ENCODE measurements at regions not wholly inside any gene's neighbourhood (a gene's known extent, or its start where the extent isn't known, plus 50 kb on each side); places are given as distances from the start of the nearest gene placed in this dataset.
"Not testable (repeated sequence)": the region's sequence is repeated elsewhere in the genome, so short reads cannot be mapped to it uniquely, and the experiment has no call there.

- Histone ChIP-seq H3K9ac (ENCODE audit: low read length) (no peak overlapping the region), H3K27ac (ENCODE audit: low read depth, low read length, poor library complexity, severe bottlenecking) (no peak overlapping the region)
Observed at GRCh38 chr15:67930720-67931119, 90.9 kb upstream of the RNU6-1 start.

DNA sequence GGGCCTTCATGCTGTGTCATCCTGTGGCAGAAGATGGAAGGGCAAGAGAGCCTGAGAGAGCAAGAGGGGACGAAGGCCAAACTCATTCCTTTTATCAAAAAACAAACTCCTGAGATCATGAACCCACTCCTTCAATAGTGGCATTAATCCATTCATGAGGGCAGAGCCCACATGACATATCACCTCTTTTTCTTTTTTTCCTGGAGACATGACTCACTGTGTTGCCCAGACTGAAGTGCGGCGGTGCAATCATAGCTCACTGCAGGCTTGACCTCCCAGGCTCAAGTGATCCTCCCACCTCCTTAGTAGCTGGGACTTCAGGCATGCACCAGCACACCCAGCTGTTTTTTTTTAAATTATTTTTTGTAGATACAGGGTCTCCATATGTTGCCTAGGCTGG is 92.0 kb upstream of the RNU6-1 start:
- Histone ChIP-seq H4K20me1 (ENCODE audit: insufficient read depth, low read length) (no peaks in the 10 kb centered on the region), H3K4me2 (ENCODE audit: low read length) (no peak overlapping the region), H3K27ac (ENCODE audit: low read depth, low read length, poor library complexity, severe bottlenecking) (no peak overlapping the region), H2AFZ (ENCODE audit: low read length) (no peak overlapping the region), H3K27me3 (ENCODE audit: insufficient read depth, low read length) (no peaks in the 10 kb centered on the region), H3K4me1 (ENCODE audit: insufficient read depth, low read length, severe bottlenecking) (no peaks in the 10 kb centered on the region), H3K9me2 (ENCODE audit: low read depth, low read length) (no peaks in the 10 kb centered on the region), H3F3A (ENCODE audit: insufficient read depth, low read length) (no peaks in the 10 kb centered on the region), H3K4me3 (ENCODE audit: low read depth, low read length, poor library complexity, severe bottlenecking) (no peak overlapping the region), H3K9me3 (ENCODE audit: low read length) (no peaks in the 10 kb centered on the region), H3K79me2 (ENCODE audit: insufficient read depth, low read length) (no peaks in the 10 kb centered on the region), H3K36me3 (ENCODE audit: insufficient read depth, low read length) (no peaks in the 10 kb centered on the region), H3K9ac (ENCODE audit: low read length) (no peak overlapping the region)
- no peak for TF ChIP-seq EZH2 (IDR thresholded peaks at IDR 0.05; ENCODE audit: borderline replicate concordance, low read length)
- TF ChIP-seq, protein P1, sequence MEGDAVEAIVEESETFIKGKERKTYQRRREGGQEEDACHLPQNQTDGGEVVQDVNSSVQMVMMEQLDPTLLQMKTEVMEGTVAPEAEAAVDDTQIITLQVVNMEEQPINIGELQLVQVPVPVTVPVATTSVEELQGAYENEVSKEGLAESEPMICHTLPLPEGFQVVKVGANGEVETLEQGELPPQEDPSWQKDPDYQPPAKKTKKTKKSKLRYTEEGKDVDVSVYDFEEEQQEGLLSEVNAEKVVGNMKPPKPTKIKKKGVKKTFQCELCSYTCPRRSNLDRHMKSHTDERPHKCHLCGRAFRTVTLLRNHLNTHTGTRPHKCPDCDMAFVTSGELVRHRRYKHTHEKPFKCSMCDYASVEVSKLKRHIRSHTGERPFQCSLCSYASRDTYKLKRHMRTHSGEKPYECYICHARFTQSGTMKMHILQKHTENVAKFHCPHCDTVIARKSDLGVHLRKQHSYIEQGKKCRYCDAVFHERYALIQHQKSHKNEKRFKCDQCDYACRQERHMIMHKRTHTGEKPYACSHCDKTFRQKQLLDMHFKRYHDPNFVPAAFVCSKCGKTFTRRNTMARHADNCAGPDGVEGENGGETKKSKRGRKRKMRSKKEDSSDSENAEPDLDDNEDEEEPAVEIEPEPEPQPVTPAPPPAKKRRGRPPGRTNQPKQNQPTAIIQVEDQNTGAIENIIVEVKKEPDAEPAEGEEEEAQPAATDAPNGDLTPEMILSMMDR (IDR thresholded peaks at IDR 0.05; ENCODE audit: low read length): no peak

More at GRCh38 chr15:67930720-67931119, 90.9 kb upstream of the RNU6-1 start:
- no peak overlapping the region for H3K4me3 ChIP-seq (ENCODE audit: low read depth, low read length, poor library complexity, severe bottlenecking)
- H3K27me3 ChIP-seq (ENCODE audit: insufficient read depth, low read length): no peaks in the 10 kb centered on the region
- H3F3A ChIP-seq (ENCODE audit: insufficient read depth, low read length): no peaks in the 10 kb centered on the region
- H3K9me2 ChIP-seq (ENCODE audit: low read depth, low read length): no peaks in the 10 kb centered on the region
- no peaks in the 10 kb centered on the region for H4K20me1 ChIP-seq (ENCODE audit: insufficient read depth, low read length)
- no peaks in the 10 kb centered on the region for H3K36me3 ChIP-seq (ENCODE audit: insufficient read depth, low read length)
- no peaks in the 10 kb centered on the region for H3K4me1 ChIP-seq (ENCODE audit: insufficient read depth, low read length, severe bottlenecking)
- TF ChIP-seq EZH2 (IDR thresholded peaks at IDR 0.05; ENCODE audit: borderline replicate concordance, low read length): no peak
- TF ChIP-seq, protein P1 (IDR thresholded peaks at IDR 0.05; ENCODE audit: low read length): no peak
- no peaks in the 10 kb centered on the region for H3K9me3 ChIP-seq (ENCODE audit: low read length)
- H2AFZ ChIP-seq (ENCODE audit: low read length): no peak overlapping the region
- H3K79me2 ChIP-seq (ENCODE audit: insufficient read depth, low read length): no peaks in the 10 kb centered on the region
- no peak overlapping the region for H3K4me2 ChIP-seq (ENCODE audit: low read length)

DNA sequence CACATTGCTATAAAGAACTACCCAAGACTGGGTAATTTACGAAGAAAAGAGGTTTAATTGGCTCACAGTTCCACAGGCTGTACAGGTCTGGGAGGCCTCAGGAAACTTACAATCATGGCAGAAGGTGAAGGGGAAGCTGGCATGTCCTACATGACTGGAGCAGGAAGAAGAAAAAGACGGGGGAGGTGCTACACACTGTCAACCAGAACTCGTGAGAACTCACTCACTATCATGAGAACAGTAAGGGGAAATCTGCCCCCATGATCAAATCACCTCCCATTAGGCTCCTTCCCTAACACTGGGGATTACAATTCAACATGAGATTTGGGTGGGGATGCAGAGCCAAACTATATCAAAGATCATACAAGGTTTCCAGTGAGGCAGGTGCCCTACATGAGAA is 94.3 kb upstream of the RNU6-1 start:
- not testable (repeated sequence) for H3K36me3 ChIP-seq (ENCODE audit: insufficient read depth, low read length); H2AFZ ChIP-seq (ENCODE audit: low read length); H3F3A ChIP-seq (ENCODE audit: insufficient read depth, low read length); H3K9ac ChIP-seq (ENCODE audit: low read length); H3K79me2 ChIP-seq (ENCODE audit: insufficient read depth, low read length); H3K4me2 ChIP-seq (ENCODE audit: low read length); H3K27me3 ChIP-seq (ENCODE audit: insufficient read depth, low read length); H3K4me3 ChIP-seq (ENCODE audit: low read depth, low read length, poor library complexity, severe bottlenecking); H3K9me2 ChIP-seq (ENCODE audit: low read depth, low read length); H3K9me3 ChIP-seq (ENCODE audit: low read length); H4K20me1 ChIP-seq (ENCODE audit: insufficient read depth, low read length); H3K27ac ChIP-seq (ENCODE audit: low read depth, low read length, poor library complexity, severe bottlenecking)
- peaks cover 14% of the 10 kb centered on the region for H3K4me1 ChIP-seq (ENCODE audit: insufficient read depth, low read length, severe bottlenecking)

DNA sequence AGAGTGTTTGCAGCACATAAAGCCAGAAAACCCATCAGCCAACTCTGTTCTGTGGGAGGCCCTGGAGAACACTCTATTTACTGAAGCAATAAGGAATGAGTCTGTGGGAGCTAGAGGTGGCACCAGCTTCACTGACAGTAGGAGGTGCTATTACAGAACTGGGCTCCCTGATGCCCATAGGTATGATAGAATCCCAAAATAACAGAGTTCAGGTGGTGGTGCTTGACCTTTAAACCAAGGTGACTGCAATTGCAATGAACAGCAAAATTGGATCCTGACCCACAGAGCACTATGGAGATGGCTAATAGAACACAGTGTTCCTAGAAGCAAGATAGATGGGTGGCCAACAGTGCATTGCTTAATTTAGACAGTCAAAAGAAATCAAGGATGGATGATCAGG is 95.4 kb upstream of the RNU6-1 start:
- Histone ChIP-seq H3K9ac (ENCODE audit: low read length) (no peak overlapping the region), H4K20me1 (ENCODE audit: insufficient read depth, low read length) (no peaks in the 10 kb centered on the region), H3K4me2 (ENCODE audit: low read length) (no peak overlapping the region), H3K36me3 (ENCODE audit: insufficient read depth, low read length) (no peaks in the 10 kb centered on the region), H3K4me1 (ENCODE audit: insufficient read depth, low read length, severe bottlenecking) (peaks cover 14% of the 10 kb centered on the region), H2AFZ (ENCODE audit: low read length) (no peak overlapping the region), H3K27me3 (ENCODE audit: insufficient read depth, low read length) (no peaks in the 10 kb centered on the region), H3F3A (ENCODE audit: insufficient read depth, low read length) (no peaks in the 10 kb centered on the region), H3K79me2 (ENCODE audit: insufficient read depth, low read length) (no peaks in the 10 kb centered on the region), H3K4me3 (ENCODE audit: low read depth, low read length, poor library complexity, severe bottlenecking) (no peak overlapping the region), H3K9me3 (ENCODE audit: low read length) (no peaks in the 10 kb centered on the region), H3K9me2 (ENCODE audit: low read depth, low read length) (no peaks in the 10 kb centered on the region), H3K27ac (ENCODE audit: low read depth, low read length, poor library complexity, severe bottlenecking) (no peak overlapping the region)
- no peak for TF ChIP-seq EZH2 (IDR thresholded peaks at IDR 0.05; ENCODE audit: borderline replicate concordance, low read length)
- TF ChIP-seq, protein P1 (IDR thresholded peaks at IDR 0.05; ENCODE audit: low read length): peak; percentile 22; the same call in 1 of the 2 replicates
